SK-N-SH treated with all-trans-retinoic acid at 6 μM for 48 hours (cell line): ENCODE measurements at regions not wholly inside any gene's neighbourhood (a gene's known extent, or its start where the extent isn't known, plus 50 kb on each side); places are given as distances from the start of the nearest gene placed in this dataset.

Experiments
- ARNTL ChIP-seq: fragments of 450-650 bp; formaldehyde crosslinking; IDR thresholded peaks from 2 replicates; pipeline ENCODE4 v1.5.0; 2020; ENCODE audit warnings: low read depth, mild to moderate bottlenecking, moderate library complexity, borderline replicate concordance
- CREB5 ChIP-seq: fragments of 250-450 bp; sonication (Bioruptor Pico); IDR thresholded peaks from 2 replicates; pipeline ENCODE4 v1.5.1; 2020; ENCODE audit warnings: low read depth, mild to moderate bottlenecking, moderate library complexity
- CSRNP3 ChIP-seq: fragments of 250-450 bp; sonication (Bioruptor Pico); IDR thresholded peaks from 2 replicates; pipeline ENCODE4 v1.5.1; 2021; ENCODE audit warnings: mild to moderate bottlenecking, moderate library complexity
- ISL1 ChIP-seq: fragments of 250-450 bp; sonication (Bioruptor Pico); IDR thresholded peaks from 2 replicates; pipeline ENCODE4 v2.1.2; 2022; ENCODE audit warnings: mild to moderate bottlenecking, moderate library complexity
- PATZ1 ChIP-seq: fragments of 250-450 bp; sonication (Bioruptor Pico); IDR thresholded peaks from 2 replicates; pipeline ENCODE4 v1.8.0; 2020; ENCODE audit warnings: mild to moderate bottlenecking, moderate library complexity, borderline replicate concordance
- POU6F1 ChIP-seq: fragments of 250-450 bp; sonication (Bioruptor Pico); IDR thresholded peaks from 2 replicates; pipeline ENCODE4 v1.8.0; 2021; ENCODE audit warnings: low read depth, mild to moderate bottlenecking, moderate library complexity, borderline replicate concordance
- RARB ChIP-seq: fragments of 250-450 bp; sonication (Bioruptor Pico); IDR thresholded peaks from 2 replicates; pipeline ENCODE4 v1.8.0; 2021; ENCODE audit warnings: mild to moderate bottlenecking, moderate library complexity
- SNAI2 ChIP-seq: fragments of 250-450 bp; sonication (Bioruptor Pico); IDR thresholded peaks from 2 replicates; pipeline ENCODE4 v1.5.0; 2020; ENCODE audit warnings: mild to moderate bottlenecking, moderate library complexity
- ZC3H10 ChIP-seq: fragments of 250-450 bp; sonication (Bioruptor Pico); IDR thresholded peaks from 2 replicates; pipeline ENCODE4 v1.5.1; 2021; ENCODE audit warnings: mild to moderate bottlenecking, moderate library complexity
- ZFP3 ChIP-seq: fragments of 250-450 bp; sonication (Bioruptor Pico); IDR thresholded peaks from 2 replicates; pipeline ENCODE4 v1.5.0; 2020; ENCODE audit warnings: mild to moderate bottlenecking, moderate library complexity

GRCh38 chr10:31194986-31195385 is 124.0 kb upstream of the ZEB1 start:
- TF ChIP-seq POU6F1 (CRISPR knock-in tag) (no peak), ISL1 (CRISPR knock-in tag) (no peak), ZFP3 (CRISPR knock-in tag) (no peak), ARNTL (CRISPR knock-in tag) (no peak), RARB (no peak), PATZ1 (CRISPR knock-in tag) (no peak), SNAI2 (CRISPR knock-in tag) (no peak), CSRNP3 (CRISPR knock-in tag) (no peak), CREB5 (CRISPR knock-in tag) (no peak), ZC3H10 (no peak)
